MM.1S (cell line): ENCODE measurements at regions not wholly inside any gene's neighbourhood (a gene's known extent, or its start where the extent isn't known, plus 50 kb on each side); places are given as distances from the start of the nearest gene placed in this dataset.

Source experiments
- CTCF ChIP-seq: fragments of 300-600 bp; sonication (generic); IDR thresholded peaks from 2 replicates; pipeline ENCODE4 v1.5.1; 2016; ENCODE audit warnings: antibody characterized with exemption, low read length, mixed read lengths
- EZH2 ChIP-seq: fragments of 300-600 bp; sonication (generic); optimal IDR thresholded peaks from 2 replicates; pipeline ENCODE3; 2017; ENCODE audit warnings: low read depth, mild to moderate bottlenecking, antibody characterized with exemption, low read length, mixed read lengths
- EZH2phosphoT487 ChIP-seq: fragments of 300-600 bp; sonication (generic); IDR thresholded peaks from 2 replicates; pipeline ENCODE4 v1.6.1; 2018; ENCODE audit warnings: antibody characterized with exemption, low read length

DNA sequence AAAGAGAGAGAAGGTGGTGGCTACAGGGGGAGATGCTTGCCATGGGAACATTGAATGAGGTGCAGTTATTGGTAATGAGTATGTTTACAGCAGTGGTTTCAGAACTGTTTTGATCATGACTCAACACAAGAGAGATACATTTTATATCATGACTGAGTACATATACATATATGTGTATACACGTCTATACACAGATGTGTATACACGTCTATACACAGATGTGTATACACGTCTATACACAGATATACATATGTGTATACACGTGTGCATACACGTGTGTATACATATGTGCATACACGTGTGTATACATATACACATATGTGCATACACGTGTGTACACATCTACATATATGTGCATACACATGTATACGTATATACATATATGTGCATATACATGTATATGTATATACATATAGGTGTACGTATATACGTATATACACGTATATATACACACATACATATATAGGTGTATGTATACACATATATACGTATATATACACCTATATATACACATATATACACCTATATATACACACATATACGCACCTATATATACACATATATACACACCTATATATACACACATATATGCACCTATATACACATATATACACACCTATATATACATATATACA is 518.5 kb downstream of the TSN start:
- no peak for TF ChIP-seq CTCF
- TF ChIP-seq EZH2: no peak
- TF ChIP-seq EZH2phosphoT487: no peak
